ENCODE measurements at regions not wholly inside any gene's neighbourhood (a gene's known extent, or its start where the extent isn't known, plus 50 kb on each side); places are given as distances from the start of the nearest gene placed in this dataset.

GRCh38 chr12:46506198-46506597 lies 133.6 kb upstream of the SLC38A2 start:
- no peak for TF ChIP-seq CTCF (conservative IDR thresholded peaks at IDR 0.05)
- no peak for TF ChIP-seq ZFX (IDR thresholded peaks at IDR 0.05)

Data from C4-2B (cell line).